ENCODE measurements at regions not wholly inside any gene's neighbourhood (a gene's known extent, or its start where the extent isn't known, plus 50 kb on each side); places are given as distances from the start of the nearest gene placed in this dataset.

DNA sequence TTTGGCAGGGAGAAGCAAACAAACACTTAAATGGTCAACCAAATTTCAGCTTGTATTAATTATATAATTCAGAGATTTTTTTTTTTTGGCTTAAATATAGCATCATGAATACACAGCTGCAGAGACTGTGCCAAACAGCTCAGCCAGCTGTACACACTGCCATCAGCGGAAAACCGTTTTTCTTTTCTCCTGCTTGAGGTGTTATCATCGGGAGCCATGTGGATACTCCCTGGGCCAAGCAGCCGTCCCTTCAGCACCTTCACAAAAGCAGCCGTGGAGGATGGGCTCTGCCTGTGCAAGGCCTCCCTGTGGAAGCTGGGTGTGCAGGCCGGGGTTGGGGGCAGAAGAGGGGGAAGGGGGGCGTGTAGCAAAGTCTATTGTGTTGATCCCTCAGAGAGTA lies 85.0 kb downstream of the NUF2 start:
- intact Hi-C loops (cut with DNase I; ENCODE audit: low total_unique reads) = no loop called here

DNA sequence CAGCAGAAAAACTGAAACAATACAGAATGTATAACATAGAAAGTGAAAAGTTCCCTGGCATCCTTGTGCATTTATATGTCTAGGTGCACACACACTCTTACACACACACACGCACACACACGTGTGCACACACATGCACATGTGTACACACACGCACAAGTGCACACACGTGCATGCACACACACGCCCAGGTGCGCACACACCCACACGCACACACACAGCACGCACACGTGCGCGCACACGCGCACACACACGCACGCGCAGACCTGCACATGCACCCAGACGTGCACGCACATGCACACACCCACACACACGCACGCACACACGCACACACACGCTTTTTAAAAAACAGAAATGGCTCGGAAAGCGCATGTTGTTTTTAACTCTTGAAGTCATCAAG lies 86.5 kb downstream of the NUF2 start:
- Histone ChIP-seq H3K4me3 (no peak overlapping the region), H3K9me3 (no peaks in the 10 kb centered on the region), H3K36me3 (no peaks in the 10 kb centered on the region), H3K27me3 (no peaks in the 10 kb centered on the region), H3K4me1 (peaks cover 0 to 4% of the 10 kb centered on the region in 2 donors), H3K27ac (no peak overlapping the region)
- TF ChIP-seq, protein P1, sequence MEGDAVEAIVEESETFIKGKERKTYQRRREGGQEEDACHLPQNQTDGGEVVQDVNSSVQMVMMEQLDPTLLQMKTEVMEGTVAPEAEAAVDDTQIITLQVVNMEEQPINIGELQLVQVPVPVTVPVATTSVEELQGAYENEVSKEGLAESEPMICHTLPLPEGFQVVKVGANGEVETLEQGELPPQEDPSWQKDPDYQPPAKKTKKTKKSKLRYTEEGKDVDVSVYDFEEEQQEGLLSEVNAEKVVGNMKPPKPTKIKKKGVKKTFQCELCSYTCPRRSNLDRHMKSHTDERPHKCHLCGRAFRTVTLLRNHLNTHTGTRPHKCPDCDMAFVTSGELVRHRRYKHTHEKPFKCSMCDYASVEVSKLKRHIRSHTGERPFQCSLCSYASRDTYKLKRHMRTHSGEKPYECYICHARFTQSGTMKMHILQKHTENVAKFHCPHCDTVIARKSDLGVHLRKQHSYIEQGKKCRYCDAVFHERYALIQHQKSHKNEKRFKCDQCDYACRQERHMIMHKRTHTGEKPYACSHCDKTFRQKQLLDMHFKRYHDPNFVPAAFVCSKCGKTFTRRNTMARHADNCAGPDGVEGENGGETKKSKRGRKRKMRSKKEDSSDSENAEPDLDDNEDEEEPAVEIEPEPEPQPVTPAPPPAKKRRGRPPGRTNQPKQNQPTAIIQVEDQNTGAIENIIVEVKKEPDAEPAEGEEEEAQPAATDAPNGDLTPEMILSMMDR (IDR thresholded peaks at IDR 0.05) = no peak
- no peak for TF ChIP-seq POLR2A (IDR thresholded peaks at IDR 0.05)
- DNase-seq = no peak
- intact Hi-C loops (cut with DNase I; ENCODE audit: low total_unique reads) = no loop called here

More for the DNA sequence above, 85.0 kb downstream of the NUF2 start:
- H3K36me3 ChIP-seq = no peaks in the 10 kb centered on the region
- no peak overlapping the region for H3K27ac ChIP-seq
- DNase-seq = no peak
- H3K9me3 ChIP-seq = no peaks in the 10 kb centered on the region
- H3K4me3 ChIP-seq = no peak overlapping the region
- peaks cover 0 to 4% of the 10 kb centered on the region in 2 donors for H3K4me1 ChIP-seq
- H3K27me3 ChIP-seq = no peaks in the 10 kb centered on the region
- no peak for TF ChIP-seq POLR2A (IDR thresholded peaks at IDR 0.05)
- TF ChIP-seq, protein P1 (IDR thresholded peaks at IDR 0.05) = no peak

DNA sequence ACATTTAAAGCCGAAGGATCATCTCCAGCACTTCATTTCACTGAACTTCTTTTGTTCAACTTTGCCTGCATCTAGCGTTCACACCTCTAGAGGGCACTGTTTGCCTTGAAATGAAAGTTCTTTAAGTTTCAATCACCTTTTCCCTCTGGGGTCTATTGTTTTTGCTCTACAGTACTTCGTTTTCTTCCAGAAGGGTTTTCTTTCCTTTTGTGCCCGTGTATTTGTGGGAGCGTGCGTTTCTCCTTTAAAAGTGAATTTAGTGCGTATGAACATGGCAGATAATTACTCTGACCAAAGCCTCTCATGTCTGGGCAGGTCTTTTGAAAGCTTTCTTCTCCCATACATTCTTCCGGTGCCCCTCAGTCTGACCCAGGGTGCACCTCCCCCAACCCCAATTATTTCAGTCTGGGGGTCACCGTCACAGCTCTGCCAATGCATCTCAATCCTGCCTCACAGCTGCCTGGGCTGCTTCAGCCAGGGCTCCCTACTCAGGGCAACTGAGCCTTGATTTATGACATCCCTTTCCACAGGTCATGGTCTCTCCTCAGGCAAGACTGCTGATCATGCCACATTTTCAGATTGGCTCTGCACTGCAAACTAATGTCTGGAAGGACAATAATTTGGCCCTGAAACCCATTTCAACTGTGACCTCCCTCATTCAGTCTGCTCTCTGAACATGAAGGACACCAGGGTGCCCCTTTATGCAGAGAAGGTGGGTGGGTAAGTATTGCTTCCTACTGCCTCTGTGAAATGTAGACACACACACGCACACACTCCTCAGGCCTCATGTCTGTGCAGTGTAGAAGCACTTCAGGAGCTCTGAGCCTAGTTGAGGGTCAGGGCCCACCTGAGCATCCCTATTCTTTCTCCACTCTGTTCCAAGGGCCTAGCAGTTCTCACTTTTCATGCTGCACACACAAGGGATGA lies 88.6 kb downstream of the NUF2 start:
- H3K36me3 ChIP-seq = no peaks in the 10 kb centered on the region
- H3K27me3 ChIP-seq = no peaks in the 10 kb centered on the region
- TF ChIP-seq, protein P1 (IDR thresholded peaks at IDR 0.05) = peak; percentile 64 to 75 (median 66)
- no peak for TF ChIP-seq POLR2A (IDR thresholded peaks at IDR 0.05)
- no peak overlapping the region for H3K27ac ChIP-seq
- H3K4me1 ChIP-seq = peaks cover 0 to 4% of the 10 kb centered on the region in 2 donors
- intact Hi-C loops (cut with DNase I; ENCODE audit: low total_unique reads) = no loop called here
- H3K9me3 ChIP-seq = no peaks in the 10 kb centered on the region
- DNase-seq = peak; percentile 52 to 63
- H3K4me3 ChIP-seq = no peak overlapping the region

DNA sequence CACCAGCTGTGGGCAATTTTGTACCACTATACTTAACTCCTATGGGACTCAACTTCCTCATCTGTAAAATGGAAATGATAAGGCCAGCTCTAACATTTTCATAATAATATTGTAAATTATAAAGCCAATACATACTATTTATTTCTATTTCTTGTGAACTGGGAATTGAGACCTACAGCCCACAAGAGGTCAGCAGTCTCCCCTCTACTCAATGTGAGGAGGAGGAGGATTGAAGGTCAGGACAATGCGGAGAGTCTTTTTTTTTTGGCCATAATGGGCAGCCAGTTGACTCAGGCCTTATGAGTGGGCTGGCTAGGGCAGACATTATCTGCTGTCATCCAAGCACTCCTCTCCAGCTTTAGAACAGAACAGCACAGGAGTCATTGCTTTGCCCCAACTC lies 90.5 kb downstream of the NUF2 start:
- no peaks in the 10 kb centered on the region for H3K9me3 ChIP-seq
- H3K4me1 ChIP-seq = peaks cover 0 to 4% of the 10 kb centered on the region in 2 donors
- TF ChIP-seq POLR2A (IDR thresholded peaks at IDR 0.05) = no peak
- TF ChIP-seq, protein P1 (IDR thresholded peaks at IDR 0.05) = no peak
- H3K4me3 ChIP-seq = no peak overlapping the region
- no peak for DNase-seq
- intact Hi-C loops (cut with DNase I; ENCODE audit: low total_unique reads) = no loop called here
- H3K27ac ChIP-seq = no peak overlapping the region
- no peaks in the 10 kb centered on the region for H3K27me3 ChIP-seq
- H3K36me3 ChIP-seq = no peaks in the 10 kb centered on the region

DNA sequence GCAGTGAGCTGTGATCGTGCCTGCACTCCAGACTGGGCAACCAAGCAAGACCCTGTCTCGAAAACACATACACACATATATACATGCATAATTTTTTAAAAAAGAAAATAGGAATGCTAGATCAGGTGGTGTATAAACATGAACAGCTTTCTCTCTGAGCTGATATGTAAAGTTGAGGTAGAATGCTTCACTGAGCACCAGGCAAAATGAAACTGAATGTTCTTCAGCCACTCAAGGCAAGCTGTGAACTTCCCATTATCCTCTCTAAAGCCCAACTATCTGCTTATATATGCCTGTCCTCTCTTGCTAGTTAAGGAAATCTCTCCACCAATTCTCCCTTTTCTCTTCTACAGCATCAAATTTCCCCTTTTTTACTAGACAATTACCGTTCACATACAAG lies 93.0 kb downstream of the NUF2 start:
- intact Hi-C loops (cut with DNase I; ENCODE audit: low total_unique reads) = no loop called here
- Histone ChIP-seq H3K4me1 (peaks cover 0 to 4% of the 10 kb centered on the region in 2 donors), H3K27me3 (no peaks in the 10 kb centered on the region), H3K4me3 (no peak overlapping the region), H3K27ac (no peak overlapping the region), H3K9me3 (no peaks in the 10 kb centered on the region), H3K36me3 (no peaks in the 10 kb centered on the region)
- TF ChIP-seq, protein P1 (IDR thresholded peaks at IDR 0.05) = no peak
- TF ChIP-seq POLR2A (IDR thresholded peaks at IDR 0.05) = no peak
- no peak for DNase-seq
